Stomach (tissue), 4 donors: ENCODE measurements at regions not wholly inside any gene's neighbourhood (a gene's known extent, or its start where the extent isn't known, plus 50 kb on each side); places are given as distances from the start of the nearest gene placed in this dataset.

Source experiments
- POLR2AphosphoS5 ChIP-seq, 3 donors: sonication (generic); formaldehyde crosslinking; IDR thresholded peaks; one replicate each; pipeline ENCODE4 v1.6.1; 2016; ENCODE audit warnings: antibody characterized with exemption in 3 of 3
- TF ChIP-seq, protein P1 (sequence below), 7 experiments: fragments of 450-650 bp in 4 of 7; fragments of 200-600 bp in 3 of 7; sonication (generic) in 3 of 7; IDR thresholded peaks; one replicate each; pipeline ENCODE4 v1.5.1; 2016 to 2019; ENCODE audit warnings: antibody characterized with exemption in 7 of 7, control low read depth in 2 of 7, mild to moderate bottlenecking in 1 of 7

DNA sequence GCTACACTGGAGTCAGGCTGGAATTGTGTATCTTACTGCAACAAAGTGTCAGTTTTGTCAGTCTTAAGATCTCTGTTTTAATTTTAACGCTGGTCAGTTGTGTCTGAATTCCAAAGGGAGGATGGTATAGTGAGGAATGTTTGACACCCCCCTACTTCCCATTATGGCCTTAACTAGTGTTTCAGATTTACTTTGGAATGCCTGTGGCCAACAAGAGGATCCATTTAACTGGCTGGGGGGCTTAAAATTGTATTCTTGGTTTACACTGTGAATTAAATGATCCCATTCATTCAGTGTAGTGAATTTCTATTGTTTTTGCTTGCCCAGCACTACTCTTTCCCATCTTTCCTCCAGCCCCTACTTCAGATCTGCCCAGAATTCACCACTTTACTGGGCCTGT, 75.8 kb upstream of the IQCM start:
- no peak for TF ChIP-seq POLR2AphosphoS5 (IDR thresholded peaks at IDR 0.05)
- TF ChIP-seq, protein P1, sequence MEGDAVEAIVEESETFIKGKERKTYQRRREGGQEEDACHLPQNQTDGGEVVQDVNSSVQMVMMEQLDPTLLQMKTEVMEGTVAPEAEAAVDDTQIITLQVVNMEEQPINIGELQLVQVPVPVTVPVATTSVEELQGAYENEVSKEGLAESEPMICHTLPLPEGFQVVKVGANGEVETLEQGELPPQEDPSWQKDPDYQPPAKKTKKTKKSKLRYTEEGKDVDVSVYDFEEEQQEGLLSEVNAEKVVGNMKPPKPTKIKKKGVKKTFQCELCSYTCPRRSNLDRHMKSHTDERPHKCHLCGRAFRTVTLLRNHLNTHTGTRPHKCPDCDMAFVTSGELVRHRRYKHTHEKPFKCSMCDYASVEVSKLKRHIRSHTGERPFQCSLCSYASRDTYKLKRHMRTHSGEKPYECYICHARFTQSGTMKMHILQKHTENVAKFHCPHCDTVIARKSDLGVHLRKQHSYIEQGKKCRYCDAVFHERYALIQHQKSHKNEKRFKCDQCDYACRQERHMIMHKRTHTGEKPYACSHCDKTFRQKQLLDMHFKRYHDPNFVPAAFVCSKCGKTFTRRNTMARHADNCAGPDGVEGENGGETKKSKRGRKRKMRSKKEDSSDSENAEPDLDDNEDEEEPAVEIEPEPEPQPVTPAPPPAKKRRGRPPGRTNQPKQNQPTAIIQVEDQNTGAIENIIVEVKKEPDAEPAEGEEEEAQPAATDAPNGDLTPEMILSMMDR (IDR thresholded peaks at IDR 0.05): no peak
